ENCODE measurements at regions not wholly inside any gene's neighbourhood (a gene's known extent, or its start where the extent isn't known, plus 50 kb on each side); places are given as distances from the start of the nearest gene placed in this dataset.

- DNase-seq (peak in 1 of 14 experiments; percentile 16), ATAC-seq (ENCODE audit: poor library complexity) (no peak)
- no peaks in the 10 kb centered on the region for H3K4me1 ChIP-seq (ENCODE audit: insufficient read depth, low read length)
- no peak overlapping the region for H3K4me3 ChIP-seq (ENCODE audit: low read length)
- H3K27me3 Mint-ChIP-seq, result peaks cover 13% of the 10 kb centered on the region
- TF ChIP-seq, protein P1, sequence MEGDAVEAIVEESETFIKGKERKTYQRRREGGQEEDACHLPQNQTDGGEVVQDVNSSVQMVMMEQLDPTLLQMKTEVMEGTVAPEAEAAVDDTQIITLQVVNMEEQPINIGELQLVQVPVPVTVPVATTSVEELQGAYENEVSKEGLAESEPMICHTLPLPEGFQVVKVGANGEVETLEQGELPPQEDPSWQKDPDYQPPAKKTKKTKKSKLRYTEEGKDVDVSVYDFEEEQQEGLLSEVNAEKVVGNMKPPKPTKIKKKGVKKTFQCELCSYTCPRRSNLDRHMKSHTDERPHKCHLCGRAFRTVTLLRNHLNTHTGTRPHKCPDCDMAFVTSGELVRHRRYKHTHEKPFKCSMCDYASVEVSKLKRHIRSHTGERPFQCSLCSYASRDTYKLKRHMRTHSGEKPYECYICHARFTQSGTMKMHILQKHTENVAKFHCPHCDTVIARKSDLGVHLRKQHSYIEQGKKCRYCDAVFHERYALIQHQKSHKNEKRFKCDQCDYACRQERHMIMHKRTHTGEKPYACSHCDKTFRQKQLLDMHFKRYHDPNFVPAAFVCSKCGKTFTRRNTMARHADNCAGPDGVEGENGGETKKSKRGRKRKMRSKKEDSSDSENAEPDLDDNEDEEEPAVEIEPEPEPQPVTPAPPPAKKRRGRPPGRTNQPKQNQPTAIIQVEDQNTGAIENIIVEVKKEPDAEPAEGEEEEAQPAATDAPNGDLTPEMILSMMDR (IDR thresholded peaks at IDR 0.05), result no peak
- CTCF ChIA-PET, result no interaction called here
- H3K27me3 ChIP-seq (ENCODE audit: control insufficient read depth in 1 of 2, insufficient read depth in 2 of 2, low read length in 2 of 2), result peaks cover 0 to 5% of the 10 kb centered on the region in 2 experiments
- H3K4me1 Mint-ChIP-seq (ENCODE audit: low read depth), result no peaks in the 10 kb centered on the region
- POLR2A ChIA-PET, result no interaction called here
- no peaks in the 10 kb centered on the region for H3K36me3 ChIP-seq (ENCODE audit: insufficient read depth, low read length)
- peaks cover 0 to 24% of the 10 kb centered on the region in 2 experiments for H3K9me3 ChIP-seq (ENCODE audit: control insufficient read depth in 1 of 2, insufficient read depth in 1 of 2, low read length in 2 of 2)
- intact Hi-C loops (cut with DNase I, micrococcal nuclease), result no loop called here
- H3K9me3 Mint-ChIP-seq, result no peaks in the 10 kb centered on the region
- no peak overlapping the region for H3K27ac ChIP-seq (ENCODE audit: low read depth in 1 of 2, low read length in 2 of 2)
- H3K36me3 Mint-ChIP-seq (ENCODE audit: low read depth), result no peaks in the 10 kb centered on the region
- no peak overlapping the region for H3K4me3 Mint-ChIP-seq
- H3K27ac Mint-ChIP-seq, result no peak overlapping the region
Observed at GRCh38 chr2:239778861-239779558, 246.1 kb downstream of the NDUFA10 start.

GRCh38 chr2:239778042-239778851 lies 246.9 kb downstream of the NDUFA10 start:
- Histone ChIP-seq H3K4me3 (ENCODE audit: low read length) (no peak overlapping the region), H3K27ac (ENCODE audit: low read depth in 1 of 2, low read length in 2 of 2) (no peak overlapping the region), H3K4me1 (ENCODE audit: insufficient read depth, low read length) (no peaks in the 10 kb centered on the region), H3K36me3 (ENCODE audit: insufficient read depth, low read length) (no peaks in the 10 kb centered on the region), H3K9me3 (ENCODE audit: control insufficient read depth in 1 of 2, insufficient read depth in 1 of 2, low read length in 2 of 2) (peaks cover 0 to 27% of the 10 kb centered on the region in 2 experiments), H3K27me3 (ENCODE audit: control insufficient read depth in 1 of 2, insufficient read depth in 2 of 2, low read length in 2 of 2) (peaks cover 0 to 5% of the 10 kb centered on the region in 2 experiments)
- no peaks in the 10 kb centered on the region for H3K36me3 Mint-ChIP-seq (ENCODE audit: low read depth)
- H3K4me3 Mint-ChIP-seq, result no peak overlapping the region
- no peak overlapping the region for H3K27ac Mint-ChIP-seq
- H3K9me3 Mint-ChIP-seq, result no peaks in the 10 kb centered on the region
- TF ChIP-seq, protein P1 (IDR thresholded peaks at IDR 0.05), result no peak
- ChIA-PET POLR2A (no interaction called here), CTCF (no interaction called here)
- no peaks in the 10 kb centered on the region for H3K4me1 Mint-ChIP-seq (ENCODE audit: low read depth)
- intact Hi-C loops (cut with DNase I, micrococcal nuclease), result no loop called here
- H3K27me3 Mint-ChIP-seq, result peaks cover 13% of the 10 kb centered on the region
- ATAC-seq (ENCODE audit: poor library complexity) (no peak), DNase-seq (no peak)

GRCh38 chr2:239777219-239777618 lies 247.9 kb downstream of the NDUFA10 start:
- TF ChIP-seq, protein P1 (IDR thresholded peaks at IDR 0.05), result no peak
- Mint-ChIP-seq H3K4me1 (ENCODE audit: low read depth) (no peaks in the 10 kb centered on the region), H3K9me3 (no peaks in the 10 kb centered on the region), H3K27me3 (peaks cover 13% of the 10 kb centered on the region), H3K4me3 (no peak overlapping the region), H3K27ac (no peak overlapping the region), H3K36me3 (ENCODE audit: low read depth) (no peaks in the 10 kb centered on the region)
- ATAC-seq (ENCODE audit: poor library complexity), result no peak
- no peak for DNase-seq
- Histone ChIP-seq H3K4me1 (ENCODE audit: insufficient read depth, low read length) (no peaks in the 10 kb centered on the region), H3K27ac (ENCODE audit: low read depth in 1 of 2, low read length in 2 of 2) (no peak overlapping the region), H3K9me3 (ENCODE audit: control insufficient read depth in 1 of 2, insufficient read depth in 1 of 2, low read length in 2 of 2) (peaks cover 0 to 35% of the 10 kb centered on the region in 2 experiments), H3K27me3 (ENCODE audit: control insufficient read depth in 1 of 2, insufficient read depth in 2 of 2, low read length in 2 of 2) (peaks cover 0 to 5% of the 10 kb centered on the region in 2 experiments), H3K4me3 (ENCODE audit: low read length) (no peak overlapping the region), H3K36me3 (ENCODE audit: insufficient read depth, low read length) (no peaks in the 10 kb centered on the region)
- ChIA-PET POLR2A (no interaction called here), CTCF (no interaction called here)
- intact Hi-C loops (cut with DNase I, micrococcal nuclease), result no loop called here
